ENCODE measurements at regions not wholly inside any gene's neighbourhood (a gene's known extent, or its start where the extent isn't known, plus 50 kb on each side); places are given as distances from the start of the nearest gene placed in this dataset.

DNA sequence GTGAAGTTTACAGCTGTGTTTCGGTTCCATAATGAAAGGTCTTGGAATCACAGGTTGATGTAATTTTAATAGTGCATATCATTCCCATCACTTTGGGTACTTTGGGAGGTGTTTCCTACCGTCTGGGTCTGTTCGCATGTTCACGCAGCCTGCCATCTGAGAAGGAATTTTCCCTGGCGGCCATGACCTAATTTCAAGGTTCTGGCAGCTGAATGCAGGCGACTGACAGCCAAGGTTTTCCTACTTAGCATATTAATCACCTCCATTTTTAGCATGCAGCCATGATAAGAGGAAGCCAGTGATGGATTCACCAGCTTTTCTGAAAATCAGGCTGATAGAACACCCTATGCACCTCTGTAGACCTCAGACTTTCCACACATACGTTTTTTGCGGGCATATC lies 319.1 kb upstream of the TMEM229A start:
- no peak overlapping the region for H3K4me3 ChIP-seq (ENCODE audit: low read depth, low read length)
- TF ChIP-seq, protein P1, sequence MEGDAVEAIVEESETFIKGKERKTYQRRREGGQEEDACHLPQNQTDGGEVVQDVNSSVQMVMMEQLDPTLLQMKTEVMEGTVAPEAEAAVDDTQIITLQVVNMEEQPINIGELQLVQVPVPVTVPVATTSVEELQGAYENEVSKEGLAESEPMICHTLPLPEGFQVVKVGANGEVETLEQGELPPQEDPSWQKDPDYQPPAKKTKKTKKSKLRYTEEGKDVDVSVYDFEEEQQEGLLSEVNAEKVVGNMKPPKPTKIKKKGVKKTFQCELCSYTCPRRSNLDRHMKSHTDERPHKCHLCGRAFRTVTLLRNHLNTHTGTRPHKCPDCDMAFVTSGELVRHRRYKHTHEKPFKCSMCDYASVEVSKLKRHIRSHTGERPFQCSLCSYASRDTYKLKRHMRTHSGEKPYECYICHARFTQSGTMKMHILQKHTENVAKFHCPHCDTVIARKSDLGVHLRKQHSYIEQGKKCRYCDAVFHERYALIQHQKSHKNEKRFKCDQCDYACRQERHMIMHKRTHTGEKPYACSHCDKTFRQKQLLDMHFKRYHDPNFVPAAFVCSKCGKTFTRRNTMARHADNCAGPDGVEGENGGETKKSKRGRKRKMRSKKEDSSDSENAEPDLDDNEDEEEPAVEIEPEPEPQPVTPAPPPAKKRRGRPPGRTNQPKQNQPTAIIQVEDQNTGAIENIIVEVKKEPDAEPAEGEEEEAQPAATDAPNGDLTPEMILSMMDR (conservative IDR thresholded peaks at IDR 0.05; ENCODE audit: low read depth, low read length), result no peak
- DNase-seq (ENCODE audit: low read depth), result no peak

DNA sequence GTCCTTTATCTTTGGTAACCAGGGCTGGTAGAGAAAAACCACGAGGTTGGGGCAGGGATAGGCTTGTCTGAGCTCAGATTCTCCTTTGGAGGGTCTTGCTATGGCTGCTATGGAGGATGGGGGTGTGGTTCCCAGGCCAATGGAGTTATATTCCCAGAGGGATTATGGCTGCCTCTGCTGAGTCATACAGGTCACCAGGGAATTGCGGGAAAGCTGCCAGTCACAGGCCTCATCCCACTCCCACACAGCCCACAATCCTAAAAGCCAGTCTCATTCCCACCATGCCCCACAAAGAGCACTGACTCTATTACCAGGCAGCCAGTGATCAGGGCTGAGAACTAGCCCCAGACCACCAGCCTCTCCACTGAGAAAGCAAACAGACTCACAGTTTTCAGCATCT lies 316.6 kb upstream of the TMEM229A start:
- TF ChIP-seq, protein P1 (conservative IDR thresholded peaks at IDR 0.05; ENCODE audit: low read depth, low read length), result no peak
- no peak for DNase-seq (ENCODE audit: low read depth)
- H3K4me3 ChIP-seq (ENCODE audit: low read depth, low read length), result no peak overlapping the region

DNA sequence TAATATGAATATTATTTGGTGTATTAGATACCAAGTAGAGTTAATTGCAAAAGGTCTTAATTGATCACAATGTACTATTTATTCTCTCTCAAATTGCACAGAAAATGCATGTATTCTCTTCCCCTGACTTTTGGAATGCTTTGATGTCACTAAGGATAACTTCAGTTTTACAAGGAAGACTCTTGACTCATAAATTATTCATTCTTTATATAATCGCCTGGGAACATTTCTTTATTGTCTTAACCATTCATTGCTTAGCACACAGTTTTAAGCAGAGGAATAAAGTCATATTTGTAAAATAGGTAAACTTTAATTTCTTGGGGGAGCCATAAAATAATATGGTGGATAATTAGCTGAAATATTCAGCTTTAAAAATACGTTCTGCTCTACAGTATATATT lies 306.0 kb upstream of the TMEM229A start:
- H3K4me3 ChIP-seq (ENCODE audit: low read depth, low read length), result no peak overlapping the region
- TF ChIP-seq, protein P1 (conservative IDR thresholded peaks at IDR 0.05; ENCODE audit: low read depth, low read length), result no peak
- DNase-seq (ENCODE audit: low read depth), result no peak

DNA sequence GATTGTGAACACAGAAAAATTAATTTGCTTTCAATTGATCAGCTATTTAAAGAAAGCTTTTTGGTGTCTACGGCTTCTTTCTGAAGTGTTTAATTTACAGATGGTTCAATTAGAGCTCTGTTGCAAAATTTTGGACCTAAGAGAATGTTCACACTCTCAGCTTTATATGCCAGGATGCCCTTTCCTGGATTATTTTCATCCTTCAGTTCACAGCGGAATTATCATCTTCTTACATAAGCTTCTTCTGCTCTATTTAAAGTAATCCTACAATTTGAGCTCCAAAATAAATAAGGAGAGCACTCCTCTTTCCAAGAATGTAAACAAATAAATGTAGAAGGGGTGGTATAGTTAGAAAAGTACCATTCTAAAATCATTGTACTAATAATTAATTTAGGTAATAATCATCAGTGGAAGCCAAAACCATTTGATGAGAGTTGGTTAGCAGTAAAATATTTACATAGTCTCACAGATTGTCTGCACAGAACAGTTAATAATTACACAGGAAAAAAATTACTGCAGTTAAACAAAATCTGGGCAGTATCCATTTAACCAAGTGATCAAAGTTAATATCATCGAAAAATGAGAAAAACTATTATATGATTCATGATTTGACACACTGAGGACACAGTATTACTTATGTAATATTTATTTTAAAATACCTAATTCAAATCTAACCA lies 298.0 kb upstream of the TMEM229A start:
- TF ChIP-seq, protein P1 (conservative IDR thresholded peaks at IDR 0.05; ENCODE audit: low read depth, low read length), result no peak
- no peak overlapping the region for H3K4me3 ChIP-seq (ENCODE audit: low read depth, low read length)
- no peak for DNase-seq (ENCODE audit: low read depth)

DNA sequence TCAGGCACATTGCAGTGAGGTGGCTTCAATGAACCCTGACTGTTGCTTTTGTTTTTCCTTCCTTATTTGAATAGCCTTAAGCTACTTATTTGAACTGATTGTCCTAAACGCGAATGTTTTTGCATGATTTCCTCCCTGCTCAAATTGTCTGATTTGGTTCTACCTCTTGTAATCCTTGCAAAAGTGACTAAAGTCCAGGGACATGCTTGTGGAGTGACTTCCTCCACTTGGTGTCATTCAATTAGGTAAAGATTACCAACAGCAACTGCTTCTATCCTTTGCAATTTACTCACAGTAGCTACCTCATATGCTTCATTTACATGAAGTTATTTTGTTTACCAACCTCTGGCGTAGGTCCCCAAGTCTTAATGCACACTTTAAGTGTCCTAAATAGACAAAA lies 295.9 kb upstream of the TMEM229A start:
- no peak for DNase-seq (ENCODE audit: low read depth)
- TF ChIP-seq, protein P1 (conservative IDR thresholded peaks at IDR 0.05; ENCODE audit: low read depth, low read length), result no peak
- no peak overlapping the region for H3K4me3 ChIP-seq (ENCODE audit: low read depth, low read length)

DNA sequence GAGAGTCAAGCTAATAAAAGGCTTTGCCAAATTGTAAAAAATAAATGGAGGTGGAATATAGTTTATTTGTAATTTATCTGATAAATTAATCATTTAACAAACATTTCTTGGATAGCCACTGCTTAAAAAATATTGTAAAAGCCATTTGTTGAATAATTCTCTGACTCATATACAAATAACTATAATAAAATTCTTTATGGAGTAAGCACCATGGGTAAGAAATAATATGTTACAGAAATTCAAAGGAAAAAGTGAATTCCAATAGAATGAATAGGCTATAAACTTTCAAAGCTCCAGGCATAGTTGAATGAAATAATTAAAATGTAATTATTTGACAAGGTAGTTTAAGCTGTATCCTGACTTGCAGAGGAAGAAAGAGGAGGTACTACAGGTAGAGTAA lies 291.4 kb upstream of the TMEM229A start:
- DNase-seq (ENCODE audit: low read depth), result no peak
- TF ChIP-seq, protein P1 (conservative IDR thresholded peaks at IDR 0.05; ENCODE audit: low read depth, low read length), result no peak
- no peak overlapping the region for H3K4me3 ChIP-seq (ENCODE audit: low read depth, low read length)

DNA sequence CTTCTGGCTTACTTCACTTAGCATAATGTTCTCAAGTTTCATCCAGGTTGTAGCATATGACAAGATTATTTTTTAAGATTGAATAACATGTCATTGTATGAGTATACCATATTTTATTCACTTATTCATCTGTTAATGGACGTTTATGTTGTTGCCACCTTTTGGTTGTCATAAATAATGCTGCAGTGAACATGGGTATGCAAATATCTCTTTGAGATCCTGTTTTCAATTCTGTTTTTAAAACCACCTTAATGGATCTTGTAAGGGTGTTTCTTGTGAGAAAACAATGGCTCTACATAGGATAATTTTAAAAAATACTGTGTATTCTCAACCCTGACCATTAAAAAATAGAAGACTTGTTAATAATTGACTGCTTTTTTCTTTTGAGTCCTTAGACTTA lies 290.7 kb upstream of the TMEM229A start:
- TF ChIP-seq, protein P1 (conservative IDR thresholded peaks at IDR 0.05; ENCODE audit: low read depth, low read length), result no peak
- no peak overlapping the region for H3K4me3 ChIP-seq (ENCODE audit: low read depth, low read length)
- no peak for DNase-seq (ENCODE audit: low read depth)
